Jurkat, Clone E6-1 (cell line): ENCODE measurements at regions not wholly inside any gene's neighbourhood (a gene's known extent, or its start where the extent isn't known, plus 50 kb on each side); places are given as distances from the start of the nearest gene placed in this dataset.

Source experiments
- DNase-seq: peaks from one replicate; pipeline ENCODE4 v3.0.0-alpha.2; 2011; ENCODE audit warnings: low read depth, low spot score
- H3K4me3 ChIP-seq: 2 replicates; pipeline ENCODE4 v1.5.1; 2011; ENCODE audit warnings: mild to moderate bottlenecking, low read length, control low read depth, moderate library complexity

- DNase-seq, result no peak
These were observed 508.3 kb downstream of the MCTP2 start for GRCh38 chr15:94739639-94740038.

DNA sequence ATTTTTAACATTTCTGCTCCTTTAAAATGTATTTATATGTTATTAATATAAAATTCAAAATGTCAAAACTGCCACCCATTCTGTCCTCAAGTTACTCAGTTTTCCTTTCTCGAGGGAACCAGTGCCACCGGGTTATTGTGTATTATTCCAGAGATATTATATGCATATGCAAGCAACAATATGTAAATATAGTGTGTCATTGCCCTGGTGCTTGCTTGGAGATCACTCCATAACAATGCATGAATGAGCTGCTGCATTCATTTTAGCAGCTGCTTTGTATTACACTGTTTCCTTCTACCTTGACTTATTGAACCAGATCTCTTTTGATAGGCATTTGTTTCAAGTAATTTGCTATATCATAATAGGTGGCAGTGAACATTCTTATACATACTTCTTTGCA, 509.1 kb downstream of the MCTP2 start:
- DNase-seq, result no peak
- no peak overlapping the region for H3K4me3 ChIP-seq

More at GRCh38 chr15:94739639-94740038, 508.3 kb downstream of the MCTP2 start:
- H3K4me3 ChIP-seq, result no peak overlapping the region

- DNase-seq, result no peak
- H3K4me3 ChIP-seq, result no peak overlapping the region
These were observed 512.3 kb downstream of the MCTP2 start for GRCh38 chr15:94743668-94744067.

DNA sequence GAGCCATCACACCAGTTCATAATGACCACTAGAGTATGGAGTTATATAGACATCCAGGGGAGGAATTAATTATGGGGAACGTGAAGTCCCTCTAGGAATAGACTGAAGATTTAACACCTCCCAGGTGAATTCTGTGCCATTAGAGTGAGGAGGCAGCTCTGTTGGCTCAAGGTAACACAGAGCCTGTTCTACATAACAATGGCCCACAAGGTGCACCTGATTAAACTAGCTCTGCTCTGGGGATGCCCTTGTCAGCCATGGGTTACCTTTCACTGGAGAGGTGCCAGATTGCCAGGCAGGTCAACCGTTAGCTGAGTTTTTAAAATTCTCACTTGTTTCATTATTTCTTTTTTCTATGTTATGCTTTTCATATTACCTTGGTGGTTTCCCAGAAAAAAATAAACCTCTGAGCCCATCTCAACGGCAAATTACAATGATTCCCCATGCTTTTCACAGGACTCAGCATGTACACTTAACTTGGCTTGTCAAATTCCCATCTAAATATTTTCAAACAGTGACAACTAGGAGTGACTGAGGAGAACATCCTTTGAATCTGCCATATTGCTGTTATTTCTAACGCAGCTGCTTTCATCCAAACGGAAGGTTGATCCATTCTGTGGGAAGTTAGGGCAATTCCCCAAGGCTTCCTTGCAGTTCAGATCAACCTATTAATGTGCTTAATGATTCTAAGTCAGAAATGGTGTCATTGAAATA, 512.9 kb downstream of the MCTP2 start:
- DNase-seq, result no peak
- H3K4me3 ChIP-seq, result no peak overlapping the region

GRCh38 chr15:94745371-94745770, 514.0 kb downstream of the MCTP2 start:
- DNase-seq, result no peak
- H3K4me3 ChIP-seq, result no peak overlapping the region

GRCh38 chr15:94747510-94747909, 516.1 kb downstream of the MCTP2 start:
- H3K4me3 ChIP-seq, result no peak overlapping the region
- no peak for DNase-seq

- no peak overlapping the region for H3K4me3 ChIP-seq
These were observed 518.7 kb downstream of the MCTP2 start for GRCh38 chr15:94749811-94750617.

DNA sequence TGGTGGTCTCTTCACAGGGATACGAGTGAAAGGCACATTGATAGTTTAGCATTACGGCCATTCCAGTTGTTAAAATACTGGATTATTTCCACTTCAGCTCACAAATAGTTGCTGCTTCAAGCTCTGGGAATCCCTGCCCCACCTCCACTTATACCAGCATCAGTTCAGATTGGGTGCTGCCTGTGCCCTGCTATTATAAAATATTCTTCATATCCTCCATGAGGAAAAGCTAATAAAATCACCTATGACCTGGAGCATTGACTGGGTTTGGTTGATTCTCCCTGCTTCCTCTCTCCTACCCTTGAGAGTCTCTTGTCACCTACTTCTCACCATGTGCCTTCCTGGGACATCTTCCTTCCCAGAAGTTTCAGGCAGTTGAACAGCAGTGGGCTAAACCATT, 529.0 kb downstream of the MCTP2 start:
- no peak overlapping the region for H3K4me3 ChIP-seq

More at GRCh38 chr15:94749811-94750617, 518.7 kb downstream of the MCTP2 start:
- DNase-seq, result no peak

DNA sequence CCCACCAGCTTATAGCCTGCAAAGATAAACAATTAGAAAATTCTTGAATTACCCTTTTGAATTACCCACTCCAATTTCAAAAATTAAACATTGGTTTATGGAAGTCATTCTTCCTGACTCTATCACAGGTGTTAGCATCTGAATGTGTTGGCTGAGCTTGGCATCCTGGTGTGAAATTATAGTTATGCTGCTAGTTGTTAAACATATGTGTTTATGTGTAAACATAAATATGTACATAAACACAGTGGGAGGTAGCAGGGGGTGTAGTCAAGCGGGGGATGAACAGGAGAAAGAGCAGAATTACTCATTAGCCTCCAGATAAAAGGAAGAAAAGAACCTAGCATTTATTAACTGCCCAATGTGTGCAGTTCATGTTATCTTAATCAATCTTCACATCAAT, 530.2 kb downstream of the MCTP2 start:
- DNase-seq, result no peak

More for the DNA sequence above, 529.0 kb downstream of the MCTP2 start:
- DNase-seq, result no peak

DNA sequence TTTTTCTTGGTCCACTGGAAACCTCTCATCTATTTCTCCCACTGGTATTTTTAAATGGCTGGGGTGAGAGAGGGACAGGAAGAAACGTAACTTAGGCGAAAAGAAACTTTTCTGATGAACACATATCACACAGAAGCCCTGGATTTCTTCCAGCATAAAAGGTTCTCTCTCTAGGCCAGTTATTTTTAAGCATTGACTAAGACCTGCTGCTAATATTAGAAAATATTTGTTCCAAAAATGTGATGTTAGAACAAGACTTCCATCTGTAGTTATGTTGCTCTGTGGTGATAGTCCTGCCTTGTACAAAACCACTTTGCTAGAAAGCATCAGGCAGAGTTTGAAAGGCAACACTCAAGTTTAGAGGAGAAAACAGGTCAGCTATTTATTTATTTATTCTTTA, 537.7 kb downstream of the MCTP2 start:
- no peak for DNase-seq
- no peak overlapping the region for H3K4me3 ChIP-seq

More for the DNA sequence above, 530.2 kb downstream of the MCTP2 start:
- H3K4me3 ChIP-seq, result no peak overlapping the region

- H3K4me3 ChIP-seq, result no peak overlapping the region
- no peak for DNase-seq
These were observed 538.8 kb downstream of the MCTP2 start for GRCh38 chr15:94770199-94770598.

DNA sequence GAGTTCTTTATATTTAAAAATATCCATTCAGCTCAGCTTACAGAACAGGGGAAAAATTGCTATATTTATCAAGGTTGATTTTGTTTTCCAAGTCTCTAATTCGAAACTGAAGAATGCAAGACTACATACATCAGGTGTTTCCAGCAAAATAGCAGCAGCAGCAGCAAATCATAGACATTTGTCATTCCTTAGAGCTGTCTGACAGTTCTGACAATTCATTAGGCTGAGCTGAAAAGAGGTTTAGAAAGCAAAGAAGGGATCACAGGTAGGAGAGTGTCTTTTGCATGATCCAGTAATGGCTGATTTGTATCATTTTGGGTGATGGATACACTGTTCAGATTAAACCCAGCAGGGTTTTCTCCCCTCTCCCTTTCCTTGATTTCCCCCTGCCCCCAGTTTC, 545.7 kb downstream of the MCTP2 start:
- DNase-seq, result no peak
- H3K4me3 ChIP-seq, result no peak overlapping the region

GRCh38 chr15:94778840-94779239, 547.5 kb downstream of the MCTP2 start:
- no peak overlapping the region for H3K4me3 ChIP-seq
- no peak for DNase-seq

DNA sequence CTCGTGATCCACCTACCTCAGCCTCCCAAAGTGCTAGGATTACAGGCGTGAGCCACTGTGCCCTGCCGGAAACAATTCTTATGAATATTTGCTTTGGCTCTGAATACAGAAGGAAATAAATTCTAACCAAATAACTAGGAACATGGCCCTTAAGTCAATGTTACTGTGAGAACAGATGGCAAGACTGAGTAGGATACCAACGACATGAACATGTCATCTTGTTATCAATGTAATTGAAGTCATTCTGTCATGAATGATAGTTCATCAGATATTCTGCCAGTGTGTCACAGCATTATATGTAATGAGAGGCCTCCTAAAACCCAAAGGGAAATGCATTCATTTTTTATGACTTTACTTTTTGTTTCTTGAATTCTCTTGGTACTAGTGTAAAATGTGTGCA, 548.8 kb downstream of the MCTP2 start:
- no peak overlapping the region for H3K4me3 ChIP-seq
- DNase-seq, result no peak

DNA sequence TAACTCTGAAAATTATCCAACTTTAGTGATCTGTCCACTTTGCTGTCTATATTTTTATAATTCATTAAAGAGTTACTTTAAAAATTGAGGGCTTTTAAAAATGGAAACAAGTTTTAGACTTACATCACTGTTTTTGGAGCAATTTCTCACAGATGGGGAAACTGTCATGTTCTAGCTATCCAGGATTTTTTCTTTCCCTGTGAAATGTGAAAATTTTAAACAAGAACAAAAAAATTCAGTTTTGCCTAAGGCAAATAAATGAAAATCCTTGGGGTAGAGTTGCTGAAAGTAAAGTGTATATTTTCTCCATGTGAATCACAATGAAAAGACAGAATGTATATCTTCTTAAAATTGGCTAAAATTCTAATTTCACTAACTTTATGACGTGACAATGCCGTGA, 553.7 kb downstream of the MCTP2 start:
- no peak for DNase-seq
- H3K4me3 ChIP-seq, result no peak overlapping the region

DNA sequence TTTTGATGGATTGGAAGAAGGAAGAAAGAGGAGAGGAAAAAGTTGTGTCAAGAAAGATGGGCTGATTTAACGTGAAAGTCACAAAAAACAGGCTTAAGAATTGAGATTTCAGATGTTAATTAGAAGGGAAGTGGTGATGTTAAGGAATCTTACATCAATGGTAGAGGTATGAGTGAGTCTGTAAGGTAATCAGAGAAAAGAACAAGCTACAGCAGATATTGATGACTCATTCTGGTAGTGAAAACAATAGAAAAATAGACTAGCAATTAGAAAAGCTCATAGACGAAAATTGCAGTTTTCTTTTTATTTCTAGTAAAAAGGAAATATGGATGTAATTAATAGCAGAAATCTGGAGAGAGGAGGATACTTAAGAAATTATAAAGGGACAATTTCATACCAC, 559.6 kb downstream of the MCTP2 start:
- H3K4me3 ChIP-seq, result no peak overlapping the region
- no peak for DNase-seq

DNA sequence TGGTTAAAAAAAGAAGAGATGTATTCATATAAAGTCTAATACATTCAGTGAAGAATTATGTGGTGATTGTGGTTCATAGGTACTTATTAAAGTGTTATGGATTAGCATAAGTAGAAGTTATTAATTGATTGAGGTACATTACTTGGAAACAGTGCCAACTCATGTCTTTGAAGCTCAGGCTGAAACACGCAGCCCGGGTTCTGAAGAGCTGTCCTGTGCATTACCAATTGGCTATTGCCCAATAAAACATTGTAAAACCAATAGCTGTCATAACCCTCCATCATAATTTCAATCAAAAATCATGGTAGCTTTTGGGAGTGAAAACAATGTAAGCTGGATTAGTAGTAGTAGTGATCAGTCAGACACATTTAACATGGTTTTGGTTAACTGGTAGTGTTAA, 560.1 kb downstream of the MCTP2 start:
- H3K4me3 ChIP-seq, result no peak overlapping the region
- DNase-seq, result no peak

DNA sequence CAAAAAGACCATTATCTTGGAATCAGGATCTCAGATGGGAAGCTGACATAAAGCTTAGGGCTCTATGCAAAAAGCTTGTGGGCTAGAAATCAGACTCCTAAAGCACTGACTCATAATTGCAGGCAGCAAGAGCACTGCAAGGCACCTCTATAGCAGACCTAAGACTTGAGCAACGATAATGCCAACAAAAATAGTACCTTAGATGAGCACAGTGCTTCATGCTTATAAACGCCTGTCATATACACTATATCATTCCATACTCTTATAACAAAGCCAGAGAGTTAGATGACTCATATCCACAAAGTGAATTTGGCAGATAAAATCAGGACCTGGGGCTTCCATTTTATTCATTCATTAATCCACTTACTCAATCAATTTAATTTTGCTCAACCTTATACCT, 560.8 kb downstream of the MCTP2 start:
- no peak for DNase-seq
- H3K4me3 ChIP-seq, result no peak overlapping the region

DNA sequence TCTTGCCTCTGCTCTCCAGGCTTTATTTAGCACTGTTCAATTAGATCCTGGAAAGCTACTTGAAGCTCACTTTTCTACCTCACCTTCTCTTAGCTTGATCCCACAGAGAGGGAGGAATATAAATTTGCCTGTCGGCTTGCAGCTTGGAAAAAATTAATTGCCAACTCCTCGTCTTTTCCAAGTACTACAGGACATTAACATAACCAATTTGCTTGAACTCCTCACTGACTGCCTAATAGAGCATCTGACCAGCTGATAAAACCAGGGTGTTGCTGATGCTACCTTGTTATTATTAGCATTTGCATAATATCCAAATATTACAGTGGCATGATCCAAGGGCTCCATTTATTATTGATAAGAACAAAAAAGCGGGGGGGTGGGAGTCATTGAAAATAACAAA, 561.8 kb downstream of the MCTP2 start:
- no peak for DNase-seq
- no peak overlapping the region for H3K4me3 ChIP-seq

- DNase-seq, result no peak
These were observed 562.3 kb downstream of the MCTP2 start for GRCh38 chr15:94793641-94794040.

DNA sequence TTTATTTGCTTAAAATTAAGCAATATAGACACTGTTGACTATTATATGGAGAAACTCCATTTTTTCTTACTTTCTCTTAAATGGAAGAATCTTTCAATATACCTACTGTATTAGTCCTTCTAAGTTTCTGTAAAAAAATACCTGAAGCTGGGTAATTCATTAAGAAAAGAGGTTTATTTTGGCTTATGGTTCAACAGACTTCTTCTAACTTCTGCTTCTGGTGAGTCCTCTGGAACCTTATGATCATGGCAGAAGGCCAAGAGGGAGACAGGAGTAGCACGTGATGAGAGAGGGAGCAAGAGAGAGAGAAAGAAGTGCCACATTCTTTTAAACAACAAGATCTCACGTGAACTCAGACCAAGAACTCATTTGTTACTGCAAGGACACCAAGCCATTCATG, 573.3 kb downstream of the MCTP2 start:
- no peak for DNase-seq
- no peak overlapping the region for H3K4me3 ChIP-seq

More at GRCh38 chr15:94793641-94794040, 562.3 kb downstream of the MCTP2 start:
- H3K4me3 ChIP-seq, result no peak overlapping the region
